GM12865 (cell line): ENCODE measurements at regions not wholly inside any gene's neighbourhood (a gene's known extent, or its start where the extent isn't known, plus 50 kb on each side); places are given as distances from the start of the nearest gene placed in this dataset.

ENCODE experiments used
- DNase-seq: peaks from one replicate; pipeline ENCODE4 v3.0.0; 2010; ENCODE audit warnings: low read depth
- H3K4me3 ChIP-seq: 2 replicates; pipeline ENCODE4 v1.5.1; 2011; ENCODE audit warnings: mild to moderate bottlenecking, low read depth, low read length, control low read depth
- TF ChIP-seq, protein P1 (sequence below): IDR thresholded peaks from 2 replicates; pipeline ENCODE4 v1.5.1; 2011; ENCODE audit warnings: low read length, control low read depth, low read depth, inconsistent platforms; ENCODE audit not compliant: insufficient read depth; ENCODE audit errors: missing control alignments

DNA sequence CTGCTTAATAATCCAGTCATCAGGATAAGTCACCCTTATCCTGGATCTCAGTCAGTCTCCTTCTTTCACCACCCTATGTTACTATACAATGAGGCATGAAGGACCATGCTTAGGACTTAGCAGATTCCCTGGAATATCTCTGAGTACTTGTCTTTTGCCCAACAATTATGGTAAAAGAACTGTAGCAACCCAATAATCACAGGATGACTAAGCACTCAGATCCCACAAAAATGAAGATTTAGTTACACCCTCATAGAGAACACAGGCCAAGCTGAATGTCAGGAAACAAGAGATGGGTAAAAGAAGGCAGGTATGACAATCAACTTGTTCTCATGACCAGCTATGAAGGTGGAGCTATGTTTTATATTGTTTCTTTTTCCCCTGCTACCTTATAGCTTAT, 91.4 kb downstream of the EDN1 start:
- no peak for DNase-seq
- H3K4me3 ChIP-seq: no peak overlapping the region
- TF ChIP-seq, protein P1, sequence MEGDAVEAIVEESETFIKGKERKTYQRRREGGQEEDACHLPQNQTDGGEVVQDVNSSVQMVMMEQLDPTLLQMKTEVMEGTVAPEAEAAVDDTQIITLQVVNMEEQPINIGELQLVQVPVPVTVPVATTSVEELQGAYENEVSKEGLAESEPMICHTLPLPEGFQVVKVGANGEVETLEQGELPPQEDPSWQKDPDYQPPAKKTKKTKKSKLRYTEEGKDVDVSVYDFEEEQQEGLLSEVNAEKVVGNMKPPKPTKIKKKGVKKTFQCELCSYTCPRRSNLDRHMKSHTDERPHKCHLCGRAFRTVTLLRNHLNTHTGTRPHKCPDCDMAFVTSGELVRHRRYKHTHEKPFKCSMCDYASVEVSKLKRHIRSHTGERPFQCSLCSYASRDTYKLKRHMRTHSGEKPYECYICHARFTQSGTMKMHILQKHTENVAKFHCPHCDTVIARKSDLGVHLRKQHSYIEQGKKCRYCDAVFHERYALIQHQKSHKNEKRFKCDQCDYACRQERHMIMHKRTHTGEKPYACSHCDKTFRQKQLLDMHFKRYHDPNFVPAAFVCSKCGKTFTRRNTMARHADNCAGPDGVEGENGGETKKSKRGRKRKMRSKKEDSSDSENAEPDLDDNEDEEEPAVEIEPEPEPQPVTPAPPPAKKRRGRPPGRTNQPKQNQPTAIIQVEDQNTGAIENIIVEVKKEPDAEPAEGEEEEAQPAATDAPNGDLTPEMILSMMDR: no peak

DNA sequence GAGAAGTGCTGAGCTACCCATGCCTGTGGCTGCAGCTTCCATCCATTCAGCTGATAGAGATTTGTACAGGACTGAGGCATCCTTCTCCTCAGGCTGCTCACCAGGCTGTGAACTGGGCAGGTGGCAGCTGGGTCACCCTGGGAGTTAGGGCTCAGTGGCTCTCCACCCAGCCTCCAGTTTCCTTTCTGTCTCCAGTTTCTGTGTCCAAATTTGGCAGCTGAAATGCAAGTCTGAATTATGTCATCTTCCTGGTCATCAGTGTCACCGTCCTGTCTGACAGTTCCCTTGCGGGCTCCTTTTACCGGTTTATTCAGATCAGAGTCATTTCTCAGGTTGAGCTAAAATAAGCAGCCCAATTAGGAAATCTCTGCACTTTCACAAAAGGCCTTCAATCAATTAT, 93.3 kb downstream of the EDN1 start:
- peak overlapping the region; percentile 21 for H3K4me3 ChIP-seq
- DNase-seq: peak; percentile 88
- TF ChIP-seq, protein P1: no peak

DNA sequence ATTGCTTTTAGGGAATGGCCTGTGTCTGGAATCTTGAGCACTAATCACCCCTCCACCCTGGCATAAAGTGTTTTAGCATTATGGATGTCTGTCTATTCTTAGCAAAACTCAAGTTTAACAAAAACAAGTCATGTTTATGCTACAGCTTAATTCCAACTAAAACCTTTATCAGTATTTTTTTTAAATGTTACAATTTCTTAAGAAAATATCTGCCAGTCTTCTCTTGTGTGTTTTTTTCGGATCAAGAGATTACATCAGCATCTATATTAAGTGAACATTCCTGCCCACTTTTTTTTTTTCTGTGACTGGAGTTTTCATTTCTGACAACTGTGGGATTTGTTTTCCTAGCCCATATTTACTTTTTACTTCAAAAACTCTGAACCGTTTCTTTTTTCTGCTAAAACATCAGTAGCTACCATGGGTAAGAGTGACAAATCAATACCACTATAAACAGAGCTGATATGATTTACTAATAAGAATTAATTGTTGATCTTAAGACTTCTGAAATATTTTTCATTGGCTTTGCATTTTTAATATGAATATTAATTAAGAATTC, 94.3 kb downstream of the EDN1 start:
- H3K4me3 ChIP-seq: no peak overlapping the region
- TF ChIP-seq, protein P1: no peak
- DNase-seq: no peak

DNA sequence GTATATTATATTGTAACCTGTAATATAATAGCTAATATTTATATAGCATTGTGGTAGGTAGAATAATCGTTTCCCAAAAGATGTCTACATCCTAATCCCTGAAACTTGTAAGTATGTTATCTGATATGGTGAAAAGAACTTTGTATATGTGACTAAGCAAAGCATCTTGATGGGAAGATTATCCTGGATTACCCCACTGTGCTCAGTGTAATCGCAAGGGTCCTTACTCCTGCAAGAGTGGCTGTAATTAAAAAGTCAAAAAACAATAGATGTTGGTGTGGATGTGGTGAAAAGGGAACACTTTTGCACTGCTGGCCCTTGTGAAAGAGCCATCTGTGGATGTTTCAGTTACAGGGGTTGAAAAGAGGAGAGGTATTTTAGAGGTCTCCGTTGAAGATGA, 95.2 kb downstream of the EDN1 start:
- TF ChIP-seq, protein P1: no peak
- H3K4me3 ChIP-seq: no peak overlapping the region
- no peak for DNase-seq

DNA sequence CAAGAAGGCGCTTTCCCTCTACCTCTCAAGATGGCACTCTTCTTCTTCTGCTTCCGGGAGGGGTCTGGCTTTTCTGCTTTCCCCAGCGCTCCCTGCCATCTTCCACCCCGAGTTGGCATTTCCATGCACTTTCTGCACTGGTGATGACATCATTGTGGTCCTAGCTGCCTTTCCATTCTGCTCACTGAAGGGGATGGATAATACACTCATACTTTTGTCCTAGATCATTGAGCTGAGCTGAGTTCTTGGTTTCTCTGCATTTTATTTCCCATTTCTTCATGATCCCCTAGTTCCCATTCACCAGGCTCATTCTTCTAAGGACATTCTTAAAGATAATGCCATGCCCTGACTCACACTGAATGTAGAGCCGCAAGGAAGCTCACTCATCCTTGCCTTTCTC, 96.7 kb downstream of the EDN1 start:
- TF ChIP-seq, protein P1: no peak
- no peak for DNase-seq
- H3K4me3 ChIP-seq: no peak overlapping the region

DNA sequence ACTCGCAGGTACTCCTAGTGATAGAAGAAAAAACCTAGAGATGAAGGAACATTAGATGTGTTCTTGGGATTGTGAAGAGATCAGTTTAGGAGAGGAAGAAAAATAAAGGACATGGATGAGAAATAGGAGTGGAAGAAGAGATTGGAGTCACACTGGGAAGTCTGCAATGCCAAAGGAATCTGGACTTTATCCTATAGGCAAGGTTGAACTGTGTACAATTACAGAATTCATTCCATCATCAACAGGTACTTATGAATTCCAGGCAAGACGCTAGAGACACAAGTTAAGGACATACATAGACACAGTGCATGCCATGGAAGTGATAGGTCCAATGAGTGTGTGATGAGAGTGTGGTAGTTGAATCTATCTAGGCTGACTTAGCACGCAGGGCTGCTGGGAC, 101.3 kb downstream of the EDN1 start:
- TF ChIP-seq, protein P1: no peak
- no peak overlapping the region for H3K4me3 ChIP-seq
- DNase-seq: no peak

DNA sequence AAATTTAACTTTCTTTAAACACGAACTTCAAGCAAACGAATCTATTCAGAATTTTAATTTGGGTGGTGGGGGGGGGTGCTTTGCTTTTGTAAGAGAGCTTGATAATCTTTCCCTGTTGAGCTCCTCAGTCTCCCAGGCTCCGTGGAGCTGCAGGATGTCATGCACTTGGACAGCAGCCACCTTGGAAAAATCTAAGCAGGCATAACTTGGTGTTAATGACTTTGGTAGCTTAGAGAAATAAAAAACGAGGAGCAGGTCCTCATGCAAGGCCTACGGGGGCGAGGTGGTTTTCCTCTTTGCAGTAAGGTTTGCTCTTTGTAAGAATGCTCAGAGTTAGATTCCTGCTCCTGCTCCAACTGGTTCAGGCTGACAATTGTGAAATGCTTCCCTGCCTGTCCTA, 102.3 kb downstream of the EDN1 start:
- TF ChIP-seq, protein P1: no peak
- no peak for DNase-seq
- H3K4me3 ChIP-seq: no peak overlapping the region
